Neuronal stem cell (in vitro differentiated cells): ENCODE measurements at regions not wholly inside any gene's neighbourhood (a gene's known extent, or its start where the extent isn't known, plus 50 kb on each side); places are given as distances from the start of the nearest gene placed in this dataset.

ENCODE experiments used
- DNase-seq: peaks from one replicate; pipeline ENCODE4 v3.0.0-alpha.2; 2013; ENCODE audit warnings: low spot score
- H2AFZ ChIP-seq: one replicate; pipeline ENCODE4 v1.6.1; 2013; ENCODE audit warnings: mild to moderate bottlenecking, low read length, inconsistent platforms
- H2AK5ac ChIP-seq: 2 replicates; pipeline ENCODE4 v1.6.1; 2013; ENCODE audit warnings: low read depth, mild to moderate bottlenecking, inconsistent platforms, low read length, moderate library complexity, mixed read lengths
- H2BK120ac ChIP-seq: 2 replicates; pipeline ENCODE4 v1.6.1; 2013; ENCODE audit warnings: low read depth, mild to moderate bottlenecking, inconsistent platforms, low read length, moderate library complexity, mixed read lengths
- H2BK12ac ChIP-seq: one replicate; pipeline ENCODE4 v1.6.1; 2013; ENCODE audit warnings: low read length, inconsistent platforms
- H2BK15ac ChIP-seq: 2 replicates; pipeline ENCODE4 v1.6.1; 2013; ENCODE audit warnings: mild to moderate bottlenecking, low read length, inconsistent platforms, mixed read lengths
- H2BK5ac ChIP-seq: one replicate; pipeline ENCODE4 v1.6.1; 2013; ENCODE audit warnings: inconsistent platforms, mild to moderate bottlenecking, low read length, moderate library complexity
- H3K14ac ChIP-seq: one replicate; pipeline ENCODE4 v1.6.1; 2013; ENCODE audit warnings: low read length, inconsistent platforms
- H3K18ac ChIP-seq: 2 replicates; pipeline ENCODE4 v1.6.1; 2013; ENCODE audit warnings: low read length, inconsistent platforms
- H3K23ac ChIP-seq: 2 replicates; pipeline ENCODE4 v1.6.1; 2013; ENCODE audit warnings: low read depth, mild to moderate bottlenecking, mixed read lengths, low read length, inconsistent platforms; ENCODE audit not compliant: poor library complexity
- H3K27ac ChIP-seq: replicated peaks from 3 replicates; pipeline ENCODE4 v1.5.1; 2013; ENCODE audit warnings: low read length, inconsistent platforms
- H3K27me3 ChIP-seq, 3 experiments: 2 replicates each; pipeline ENCODE4 v1.6.1; 2013; ENCODE audit warnings: low read length in 3 of 3, mild to moderate bottlenecking in 2 of 3, inconsistent platforms in 1 of 3, low read depth in 1 of 3, mixed read lengths in 1 of 3, moderate library complexity in 1 of 3; ENCODE audit not compliant: control insufficient read depth in 3 of 3, insufficient read depth in 3 of 3
- H3K36me3 ChIP-seq, 2 donors: replicated peaks in 1 of 2; 2 replicates each; pipeline ENCODE4 v1.6.1; 2013; ENCODE audit warnings: low read length in 2 of 2; ENCODE audit not compliant: control insufficient read depth in 2 of 2, insufficient read depth in 2 of 2
- H3K4ac ChIP-seq: 2 replicates; pipeline ENCODE4 v1.6.1; 2013; ENCODE audit warnings: inconsistent platforms, mild to moderate bottlenecking, low read length, moderate library complexity
- H3K4me1 ChIP-seq, 2 donors: 1 replicate in 1 of 2; 2 replicates in 1 of 2; pipeline ENCODE4 v1.6.1; 2013; ENCODE audit warnings: low read length in 2 of 2, low read depth in 1 of 2; ENCODE audit not compliant: control insufficient read depth in 2 of 2, insufficient read depth in 1 of 2
- H3K4me2 ChIP-seq: one replicate; pipeline ENCODE4 v1.6.1; 2013; ENCODE audit warnings: mild to moderate bottlenecking, low read length, inconsistent platforms; ENCODE audit not compliant: insufficient read depth, poor library complexity, severe bottlenecking
- H3K4me3 ChIP-seq, 2 donors: 2 replicates each; pipeline ENCODE4 v1.5.1; 2013; ENCODE audit warnings: low read length in 2 of 2, mild to moderate bottlenecking in 2 of 2, inconsistent platforms in 1 of 2, moderate library complexity in 1 of 2
- H3K79me1 ChIP-seq: one replicate; pipeline ENCODE4 v1.6.1; 2013; ENCODE audit warnings: low read depth, mild to moderate bottlenecking, inconsistent platforms, low read length, moderate library complexity
- H3K9ac ChIP-seq: one replicate; pipeline ENCODE4 v1.6.1; 2013; ENCODE audit warnings: mild to moderate bottlenecking, low read depth, low read length, inconsistent platforms; ENCODE audit not compliant: poor library complexity
- H3K9me3 ChIP-seq, 2 donors: replicated peaks in 1 of 2; 2 replicates each; pipeline versions ENCODE3 to v1.6.1; 2013; ENCODE audit warnings: low read length in 2 of 2, mild to moderate bottlenecking in 2 of 2, inconsistent platforms in 1 of 2, low read depth in 1 of 2, mixed read lengths in 1 of 2, moderate library complexity in 1 of 2; ENCODE audit not compliant: control insufficient read depth in 2 of 2, insufficient read depth in 1 of 2
- H4K8ac ChIP-seq: one replicate; pipeline ENCODE4 v1.6.1; 2013; ENCODE audit warnings: low read depth, mild to moderate bottlenecking, inconsistent platforms, low read length, moderate library complexity
- H4K91ac ChIP-seq: one replicate; pipeline ENCODE4 v1.6.1; 2013; ENCODE audit warnings: low read length, low read depth, mild to moderate bottlenecking, inconsistent platforms; ENCODE audit not compliant: poor library complexity
- WGBS, 2 donors: extraction: QIAGEN DNeasy Blood & Tissue Kit; methylation state at CpG; one replicate each; pipeline ENCODE4 v1.1.7; 2013; ENCODE audit warnings: missing lambda C conversion rate in 2 of 2, mixed read lengths in 1 of 2; ENCODE audit not compliant: insufficient read length in 2 of 2, insufficient replicate concordance in 1 of 2; ENCODE audit errors: extremely low coverage in 2 of 2; 5-methylcytosine and 5-hydroxymethylcytosine counted together

GRCh38 chr4:46645126-46645525 lies 255.2 kb upstream of the GABRA2 start:
- H4K91ac ChIP-seq = no peak overlapping the region
- no peak overlapping the region for H3K14ac ChIP-seq
- no peaks in the 10 kb centered on the region for H3K36me3 ChIP-seq
- no peaks in the 10 kb centered on the region for H3K9me3 ChIP-seq
- no peak overlapping the region for H2BK120ac ChIP-seq
- H3K23ac ChIP-seq = no peak overlapping the region
- H2BK15ac ChIP-seq = no peak overlapping the region
- H3K79me1 ChIP-seq = no peaks in the 10 kb centered on the region
- H2BK12ac ChIP-seq = no peak overlapping the region
- H4K8ac ChIP-seq = no peak overlapping the region
- no peaks in the 10 kb centered on the region for H3K27me3 ChIP-seq
- no peak overlapping the region for H3K4me2 ChIP-seq
- no peak overlapping the region for H2AK5ac ChIP-seq
- H3K4me3 ChIP-seq = no peak overlapping the region
- H3K9ac ChIP-seq = no peak overlapping the region
- no CpG with 5 or more reads among the region's 1 CpG for WGBS, 2 donors
- H3K4ac ChIP-seq = no peak overlapping the region
- H2BK5ac ChIP-seq = no peak overlapping the region
- no peak overlapping the region for H2AFZ ChIP-seq
- H3K4me1 ChIP-seq = no peaks in the 10 kb centered on the region
- no peak for DNase-seq
- no peak overlapping the region for H3K27ac ChIP-seq
- H3K18ac ChIP-seq = no peak overlapping the region
